HEK293T (cell line): ENCODE measurements at regions not wholly inside any gene's neighbourhood (a gene's known extent, or its start where the extent isn't known, plus 50 kb on each side); places are given as distances from the start of the nearest gene placed in this dataset.

Source experiments
- CTCF ChIA-PET: fragments of 350-600 bp; formaldehyde crosslinking; extraction: SDS; loops from one replicate; lab custom pipeline; 2021; ENCODE audit warnings: antibody characterized with exemption, inconsistent platforms; lab: Yijun Ruan, JAX
- POLR2A ChIA-PET: fragments of 350-600 bp; formaldehyde crosslinking; extraction: SDS; loops from one replicate; lab custom pipeline; 2020; ENCODE audit warnings: antibody characterized with exemption, inconsistent platforms; lab: Yijun Ruan, JAX
- DNase-seq: peaks from one replicate; pipeline ENCODE4 v3.0.0; 2012; ENCODE audit warnings: mixed read lengths; ENCODE audit errors: extremely low spot score
- ARNT ChIP-seq: fragments of 450-650 bp; IDR thresholded peaks from 2 replicates; pipeline ENCODE4 v1.6.1; 2017; ENCODE audit warnings: mild to moderate bottlenecking
- BHLHE40 ChIP-seq: fragments of 450-650 bp; IDR thresholded peaks from 2 replicates; pipeline ENCODE4 v1.6.1; 2016; ENCODE audit warnings: mild to moderate bottlenecking, moderate library complexity, borderline replicate concordance
- CTBP1 ChIP-seq: fragments of 450-650 bp; IDR thresholded peaks from 2 replicates; pipeline ENCODE4 v1.6.1; 2016; ENCODE audit warnings: borderline replicate concordance
- ELF4 ChIP-seq: fragments of 450-650 bp; IDR thresholded peaks from 2 replicates; pipeline ENCODE4 v1.6.1; 2017; ENCODE audit warnings: antibody characterized with exemption
- FOXA1 ChIP-seq: fragments of 450-650 bp; IDR thresholded peaks from 2 replicates; pipeline ENCODE4 v1.6.1; 2016; ENCODE audit warnings: mild to moderate bottlenecking
- FOXK2 ChIP-seq: fragments of 450-650 bp; IDR thresholded peaks from 2 replicates; pipeline ENCODE4 v1.6.1; 2016; ENCODE audit warnings: mild to moderate bottlenecking
- FOXM1 ChIP-seq: fragments of 450-650 bp; IDR thresholded peaks from 2 replicates; pipeline ENCODE4 v1.6.1; 2017; ENCODE audit warnings: mild to moderate bottlenecking, borderline replicate concordance
- HDGF ChIP-seq: fragments of 450-650 bp; IDR thresholded peaks from 2 replicates; pipeline ENCODE4 v1.6.1; 2017; ENCODE audit warnings: antibody characterized with exemption, borderline replicate concordance
- L3MBTL2 ChIP-seq: fragments of 450-650 bp; conservative IDR thresholded peaks from 2 replicates; pipeline ENCODE4 v1.6.1; 2016; ENCODE audit warnings: mild to moderate bottlenecking
- LEF1 ChIP-seq: fragments of 450-650 bp; IDR thresholded peaks from 2 replicates; pipeline ENCODE4 v1.6.1; 2017; ENCODE audit warnings: mild to moderate bottlenecking, borderline replicate concordance
- NFRKB ChIP-seq: fragments of 450-650 bp; IDR thresholded peaks from 2 replicates; pipeline ENCODE4 v1.6.1; 2016; ENCODE audit warnings: mild to moderate bottlenecking, moderate library complexity
- PKNOX1 ChIP-seq: fragments of 450-650 bp; IDR thresholded peaks from 2 replicates; pipeline ENCODE4 v1.6.1; 2016
- SP1 ChIP-seq: fragments of 450-650 bp; IDR thresholded peaks from 2 replicates; pipeline ENCODE4 v1.6.1; 2017
- SUZ12 ChIP-seq: fragments of 450-650 bp; IDR thresholded peaks from 2 replicates; pipeline ENCODE4 v1.6.1; 2016; ENCODE audit warnings: mild to moderate bottlenecking
- TARDBP ChIP-seq: fragments of 450-650 bp; IDR thresholded peaks from 2 replicates; pipeline ENCODE4 v1.6.1; 2016
- ZNF384 ChIP-seq: fragments of 450-650 bp; IDR thresholded peaks from 2 replicates; pipeline ENCODE4 v1.6.1; 2016

- ChIA-PET CTCF (no interaction called here), POLR2A (no interaction called here)
- TF ChIP-seq HDGF = no peak
- no peak for TF ChIP-seq FOXK2
- no peak for TF ChIP-seq ARNT
- TF ChIP-seq BHLHE40 = no peak
- no peak for TF ChIP-seq LEF1
- DNase-seq = no peak
Observed at GRCh38 chr12:89954259-89954658, 245.6 kb upstream of the ATP2B1 start.

- no peak for DNase-seq
- ChIA-PET POLR2A (interaction anchor here (0.6 to 1.1 kb wide), 2 partner anchors 9 to 242 kb away, joined by 3 to 4 read pairs; no protein-coding TSS in a partner anchor), CTCF (no interaction called here)
- no peak for TF ChIP-seq ZNF384
- no peak for TF ChIP-seq SP1
- no peak for TF ChIP-seq FOXA1
- TF ChIP-seq SUZ12 = no peak
- no peak for TF ChIP-seq FOXK2
- no peak for TF ChIP-seq FOXM1
- no peak for TF ChIP-seq TARDBP
- TF ChIP-seq NFRKB = no peak
- no peak for TF ChIP-seq BHLHE40
- no peak for TF ChIP-seq LEF1
- no peak for TF ChIP-seq L3MBTL2
- no peak for TF ChIP-seq ELF4
- no peak for TF ChIP-seq CTBP1
- no peak for TF ChIP-seq ARNT
- TF ChIP-seq HDGF = no peak
- no peak for TF ChIP-seq PKNOX1
Observed at GRCh38 chr12:89951694-89952060, 243.0 kb upstream of the ATP2B1 start.

- POLR2A ChIA-PET = interaction anchor here (0.6 to 1.1 kb wide), 2 partner anchors 10 to 242 kb away, joined by 3 to 4 read pairs; no protein-coding TSS in a partner anchor
- CTCF ChIA-PET = interaction anchor here (0.5 kb wide), 1 partner anchor 990 kb away, joined by 3 read pairs; no protein-coding TSS in a partner anchor
- DNase-seq = peak; percentile 38
- TF ChIP-seq PKNOX1 (peak; percentile 47), L3MBTL2 (no peak)
Observed at GRCh38 chr12:89951050-89951693, 242.5 kb upstream of the ATP2B1 start.

DNA sequence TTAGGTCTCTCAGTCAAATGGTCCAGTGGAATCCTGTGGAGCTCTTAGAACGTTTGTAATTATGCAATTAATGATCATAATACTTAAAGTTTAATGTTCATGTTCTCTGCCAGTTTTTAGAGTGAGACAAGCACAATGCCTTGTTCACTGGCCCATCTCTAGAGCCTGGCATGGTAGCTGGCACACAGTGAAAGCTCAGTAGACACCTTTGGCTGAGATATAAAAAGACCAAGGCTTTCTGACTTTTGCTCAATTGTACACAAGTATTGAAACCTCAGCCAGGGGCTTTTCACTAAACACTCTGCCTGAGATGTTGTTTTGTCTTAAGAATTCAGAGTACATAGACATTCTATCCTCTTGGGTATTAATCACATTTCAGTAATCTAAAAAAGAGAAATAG, 241.8 kb upstream of the ATP2B1 start:
- ChIA-PET CTCF (interaction anchor here (0.7 to 0.9 kb wide), 2 partner anchors 11 to 20 kb away, joined by 3 read pairs; no protein-coding TSS in a partner anchor), POLR2A (no interaction called here)
- DNase-seq = no peak
- TF ChIP-seq PKNOX1 (no peak), ZNF384 (no peak), TARDBP (no peak), L3MBTL2 (no peak), SUZ12 (no peak), FOXA1 (no peak), CTBP1 (no peak), ELF4 (no peak), NFRKB (no peak), ARNT (no peak), BHLHE40 (no peak), FOXK2 (no peak), HDGF (no peak), LEF1 (no peak)

DNA sequence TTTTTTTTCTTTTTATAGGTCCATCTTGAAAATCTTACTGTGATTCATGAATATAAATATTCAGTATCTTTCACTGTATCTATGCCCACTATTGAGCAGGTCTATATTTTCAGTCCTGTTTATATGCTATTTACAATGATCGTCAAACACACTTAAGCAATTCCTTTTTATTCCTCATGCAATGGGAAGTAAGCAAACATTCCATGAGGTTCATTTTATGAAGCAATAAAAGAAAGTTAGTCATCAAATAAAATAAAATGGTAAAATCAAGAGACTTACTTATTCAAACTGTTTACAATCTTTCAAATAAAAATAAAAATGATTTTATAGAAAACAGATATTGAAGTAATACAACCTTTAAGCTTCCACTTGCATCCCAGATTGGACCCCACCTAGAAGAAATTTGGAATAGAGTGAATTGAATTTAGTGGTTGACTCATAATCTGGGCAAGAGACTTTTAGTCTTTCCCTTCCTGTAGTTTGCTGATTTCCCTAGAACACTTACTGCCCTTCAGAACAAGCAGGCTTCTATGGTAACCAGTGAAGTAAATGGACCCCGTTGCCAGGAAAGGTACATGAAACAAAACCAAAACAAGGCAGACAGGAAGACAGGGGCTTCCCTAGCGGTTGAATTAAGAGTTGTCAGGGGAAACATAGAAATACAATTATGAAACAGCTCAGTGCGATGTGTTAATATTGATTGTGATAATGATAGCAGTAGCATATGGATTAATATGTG, 241.0 kb upstream of the ATP2B1 start:
- ChIA-PET CTCF (interaction anchor here (0.6 to 0.9 kb wide), 3 partner anchors 12 to 21 kb away, joined by 3 read pairs; no protein-coding TSS in a partner anchor), POLR2A (no interaction called here)
- no peak for TF ChIP-seq HDGF
- TF ChIP-seq FOXM1 = no peak
- no peak for TF ChIP-seq LEF1
- no peak for TF ChIP-seq SUZ12
- peak; percentile 20 for DNase-seq

- POLR2A ChIA-PET = no interaction called here
- TF ChIP-seq SP1 (no peak), L3MBTL2 (no peak), LEF1 (no peak)
- CTCF ChIA-PET = no interaction called here
- DNase-seq = no peak
Observed at GRCh38 chr12:89948271-89949175, 239.9 kb upstream of the ATP2B1 start.
